ENCODE measurements at regions not wholly inside any gene's neighbourhood (a gene's known extent, or its start where the extent isn't known, plus 50 kb on each side); places are given as distances from the start of the nearest gene placed in this dataset.

- Histone ChIP-seq H3K36me3 (replicated peaks in 1 of 2; ENCODE audit: control insufficient read depth in 1 of 2, insufficient read depth in 2 of 2, low read length in 1 of 2) (no peaks in the 10 kb centered on the region), H3K9me2 (no peaks in the 10 kb centered on the region), H3K9ac (no peak overlapping the region), H3K27me3 (ENCODE audit: insufficient read depth) (no peaks in the 10 kb centered on the region), H4K20me1 (ENCODE audit: insufficient read depth) (no peaks in the 10 kb centered on the region), H3F3A (replicated peaks; ENCODE audit: insufficient read depth) (no peaks in the 10 kb centered on the region), H2AFZ (ENCODE audit: low read depth) (no peak overlapping the region), H3K27ac (ENCODE audit: low read depth in 2 of 2, low read length in 1 of 2) (peak overlapping the region in 1 of 2 experiments; percentile 64; a peak in 2 of 4 replicates), H3K9me3 (no peaks in the 10 kb centered on the region), H3K4me1 (ENCODE audit: control insufficient read depth in 1 of 2, insufficient read depth in 2 of 2, low read depth in 1 of 2, low read length in 1 of 2) (peaks cover 0 to 8% of the 10 kb centered on the region in 2 experiments; a peak in 2 of 4 replicates), H3K4me3 (ENCODE audit: low read depth in 2 of 2, low read length in 1 of 2) (no peak overlapping the region), H3K4me2 (no peak overlapping the region), H3K79me2 (ENCODE audit: insufficient read depth) (no peaks in the 10 kb centered on the region)
- ChIA-PET CTCF (interaction anchor here (0.6 to 1.7 kb wide), 6 partner anchors 23 to 714 kb away, joined by 3 to 4 read pairs (median 3); no protein-coding TSS in a partner anchor), POLR2A (no interaction called here)
- DNase-seq = peak; percentile 38
- no peak for TF ChIP-seq SIN3A (IDR thresholded peaks at IDR 0.05; ENCODE audit: borderline replicate concordance, low read depth, low read length)
- peak; percentile 71 for TF ChIP-seq GATA2 (CRISPR knock-in tag; IDR thresholded peaks at IDR 0.05)
- no peak for TF ChIP-seq NRF1 (IDR thresholded peaks at IDR 0.05; ENCODE audit: low read depth, low read length)
- TF ChIP-seq YY1 (IDR thresholded peaks at IDR 0.05; ENCODE audit: low read depth) = no peak
- no peak for TF ChIP-seq RFX5 (IDR thresholded peaks at IDR 0.05; ENCODE audit: low read length)
- TF ChIP-seq RXRA (IDR thresholded peaks at IDR 0.05; ENCODE audit: borderline replicate concordance, low read depth) = no peak
- TF ChIP-seq, protein P1, sequence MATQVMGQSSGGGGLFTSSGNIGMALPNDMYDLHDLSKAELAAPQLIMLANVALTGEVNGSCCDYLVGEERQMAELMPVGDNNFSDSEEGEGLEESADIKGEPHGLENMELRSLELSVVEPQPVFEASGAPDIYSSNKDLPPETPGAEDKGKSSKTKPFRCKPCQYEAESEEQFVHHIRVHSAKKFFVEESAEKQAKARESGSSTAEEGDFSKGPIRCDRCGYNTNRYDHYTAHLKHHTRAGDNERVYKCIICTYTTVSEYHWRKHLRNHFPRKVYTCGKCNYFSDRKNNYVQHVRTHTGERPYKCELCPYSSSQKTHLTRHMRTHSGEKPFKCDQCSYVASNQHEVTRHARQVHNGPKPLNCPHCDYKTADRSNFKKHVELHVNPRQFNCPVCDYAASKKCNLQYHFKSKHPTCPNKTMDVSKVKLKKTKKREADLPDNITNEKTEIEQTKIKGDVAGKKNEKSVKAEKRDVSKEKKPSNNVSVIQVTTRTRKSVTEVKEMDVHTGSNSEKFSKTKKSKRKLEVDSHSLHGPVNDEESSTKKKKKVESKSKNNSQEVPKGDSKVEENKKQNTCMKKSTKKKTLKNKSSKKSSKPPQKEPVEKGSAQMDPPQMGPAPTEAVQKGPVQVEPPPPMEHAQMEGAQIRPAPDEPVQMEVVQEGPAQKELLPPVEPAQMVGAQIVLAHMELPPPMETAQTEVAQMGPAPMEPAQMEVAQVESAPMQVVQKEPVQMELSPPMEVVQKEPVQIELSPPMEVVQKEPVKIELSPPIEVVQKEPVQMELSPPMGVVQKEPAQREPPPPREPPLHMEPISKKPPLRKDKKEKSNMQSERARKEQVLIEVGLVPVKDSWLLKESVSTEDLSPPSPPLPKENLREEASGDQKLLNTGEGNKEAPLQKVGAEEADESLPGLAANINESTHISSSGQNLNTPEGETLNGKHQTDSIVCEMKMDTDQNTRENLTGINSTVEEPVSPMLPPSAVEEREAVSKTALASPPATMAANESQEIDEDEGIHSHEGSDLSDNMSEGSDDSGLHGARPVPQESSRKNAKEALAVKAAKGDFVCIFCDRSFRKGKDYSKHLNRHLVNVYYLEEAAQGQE (IDR thresholded peaks at IDR 0.05; ENCODE audit: low read depth, low read length) = no peak
- TF ChIP-seq, protein P2, sequence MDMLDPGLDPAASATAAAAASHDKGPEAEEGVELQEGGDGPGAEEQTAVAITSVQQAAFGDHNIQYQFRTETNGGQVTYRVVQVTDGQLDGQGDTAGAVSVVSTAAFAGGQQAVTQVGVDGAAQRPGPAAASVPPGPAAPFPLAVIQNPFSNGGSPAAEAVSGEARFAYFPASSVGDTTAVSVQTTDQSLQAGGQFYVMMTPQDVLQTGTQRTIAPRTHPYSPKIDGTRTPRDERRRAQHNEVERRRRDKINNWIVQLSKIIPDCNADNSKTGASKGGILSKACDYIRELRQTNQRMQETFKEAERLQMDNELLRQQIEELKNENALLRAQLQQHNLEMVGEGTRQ (IDR thresholded peaks at IDR 0.05; ENCODE audit: borderline replicate concordance, low read depth, low read length) = no peak
- TF ChIP-seq RCOR1 (IDR thresholded peaks at IDR 0.05; ENCODE audit: low read length) = peak; percentile 54; the same call in 1 of the 2 replicates
- no peak for TF ChIP-seq ELF1 (IDR thresholded peaks at IDR 0.05)
- TF ChIP-seq MXI1 (IDR thresholded peaks at IDR 0.05; ENCODE audit: low read depth, low read length) = 0 out of 2 replicates have a peak, but pooled peaks have one; percentile 28
- TF ChIP-seq IRF3 (IDR thresholded peaks at IDR 0.05; ENCODE audit: low read depth, low read length) = no peak
- no peak for TF ChIP-seq TCF12 (IDR thresholded peaks at IDR 0.05)
- TF ChIP-seq JUND (IDR thresholded peaks at IDR 0.05) = no peak
- TF ChIP-seq EP300 (IDR thresholded peaks at IDR 0.05; ENCODE audit: borderline replicate concordance in 1 of 2, low read depth in 1 of 2, low read length in 1 of 2) = peak in 1 of 2 experiments; percentile 61; a peak in 2 of 4 replicates
- TF ChIP-seq TAF1 (IDR thresholded peaks at IDR 0.05; ENCODE audit: borderline replicate concordance, low read depth, low read length) = no peak
- TF ChIP-seq CHD2 (IDR thresholded peaks at IDR 0.05; ENCODE audit: low read length, partially characterized antibody) = peak; percentile 63
- TF ChIP-seq MAX (IDR thresholded peaks at IDR 0.05; ENCODE audit: low read depth) = no peak
- TF ChIP-seq, protein P3, sequence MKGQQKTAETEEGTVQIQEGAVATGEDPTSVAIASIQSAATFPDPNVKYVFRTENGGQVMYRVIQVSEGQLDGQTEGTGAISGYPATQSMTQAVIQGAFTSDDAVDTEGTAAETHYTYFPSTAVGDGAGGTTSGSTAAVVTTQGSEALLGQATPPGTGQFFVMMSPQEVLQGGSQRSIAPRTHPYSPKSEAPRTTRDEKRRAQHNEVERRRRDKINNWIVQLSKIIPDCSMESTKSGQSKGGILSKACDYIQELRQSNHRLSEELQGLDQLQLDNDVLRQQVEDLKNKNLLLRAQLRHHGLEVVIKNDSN (IDR thresholded peaks at IDR 0.05; ENCODE audit: borderline replicate concordance, low read depth) = no peak
- TF ChIP-seq EZH2phosphoT487 (IDR thresholded peaks at IDR 0.05; ENCODE audit: borderline replicate concordance, low read depth) = no peak
- 11% methylated on average over 2 of the region's 2 CpGs for WGBS (ENCODE audit: low lambda C conversion rate)
Measured at GRCh38 chr7:112707655-112708054, 82.5 kb downstream of the TMEM168 start.

Measured in SK-N-SH (cell line).